Stomach (tissue), 4 donors: ENCODE measurements at regions not wholly inside any gene's neighbourhood (a gene's known extent, or its start where the extent isn't known, plus 50 kb on each side); places are given as distances from the start of the nearest gene placed in this dataset.

Experiments
- EP300 ChIP-seq: sonication (generic); formaldehyde crosslinking; IDR thresholded peaks from one replicate; pipeline ENCODE4 v1.6.1; 2017; ENCODE audit warnings: antibody characterized with exemption
- POLR2A ChIP-seq, 4 donors: fragments of 450-650 bp; IDR thresholded peaks; one replicate each; pipeline ENCODE4 v1.6.1; 2016; ENCODE audit warnings: antibody characterized with exemption in 4 of 4, control low read depth in 2 of 4, mild to moderate bottlenecking in 1 of 4, moderate library complexity in 1 of 4
- POLR2AphosphoS5 ChIP-seq, 3 donors: sonication (generic); formaldehyde crosslinking; IDR thresholded peaks; one replicate each; pipeline ENCODE4 v1.6.1; 2016; ENCODE audit warnings: antibody characterized with exemption in 3 of 3
- TF ChIP-seq, protein P1 (sequence below), 7 experiments: fragments of 450-650 bp in 4 of 7; fragments of 200-600 bp in 3 of 7; sonication (generic) in 3 of 7; IDR thresholded peaks; one replicate each; pipeline ENCODE4 v1.5.1; 2016 to 2019; ENCODE audit warnings: antibody characterized with exemption in 7 of 7, control low read depth in 2 of 7, mild to moderate bottlenecking in 1 of 7

DNA sequence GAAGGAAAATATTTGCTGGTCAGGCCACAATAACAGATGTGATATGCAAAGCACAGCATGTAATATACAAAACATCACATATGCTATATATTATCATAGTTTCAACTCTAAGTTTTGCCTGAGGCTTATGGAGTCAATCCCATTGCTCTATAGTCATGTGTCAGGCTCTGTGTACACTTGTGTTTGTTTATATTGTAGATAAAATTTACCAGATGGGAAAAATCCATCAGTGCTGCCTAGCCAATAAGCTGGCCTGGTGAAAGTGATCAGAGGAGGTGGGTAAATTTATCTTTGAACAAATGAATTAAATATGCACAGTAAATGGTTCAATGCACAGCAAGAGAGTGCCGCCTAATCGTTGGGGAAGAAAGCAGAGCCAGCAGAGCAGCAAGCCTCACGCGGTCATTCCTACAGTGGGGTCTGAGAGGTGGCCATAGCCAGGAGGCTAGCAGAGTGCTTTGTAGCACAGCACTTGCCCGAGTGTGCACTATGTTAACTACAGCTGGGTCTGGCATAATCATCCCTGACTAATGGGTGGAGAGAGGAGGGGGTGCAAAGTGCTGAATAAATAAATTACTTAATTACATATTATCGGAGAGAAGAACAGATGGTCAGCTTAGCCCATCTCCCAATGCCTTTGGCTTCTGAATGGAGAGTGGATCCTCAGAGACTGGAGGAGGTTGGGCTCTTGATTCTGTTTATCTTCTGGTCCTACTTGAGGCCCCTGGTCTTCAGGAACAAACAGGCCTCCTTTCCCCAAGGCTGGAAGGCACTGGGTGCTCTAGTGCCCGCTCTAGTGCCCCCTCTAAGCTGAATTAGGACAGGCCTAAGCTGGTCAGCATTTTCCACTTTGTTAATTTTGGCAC is 153.5 kb downstream of the MAT2B start:
- no peak for TF ChIP-seq POLR2AphosphoS5 (IDR thresholded peaks at IDR 0.05)
- TF ChIP-seq, protein P1, sequence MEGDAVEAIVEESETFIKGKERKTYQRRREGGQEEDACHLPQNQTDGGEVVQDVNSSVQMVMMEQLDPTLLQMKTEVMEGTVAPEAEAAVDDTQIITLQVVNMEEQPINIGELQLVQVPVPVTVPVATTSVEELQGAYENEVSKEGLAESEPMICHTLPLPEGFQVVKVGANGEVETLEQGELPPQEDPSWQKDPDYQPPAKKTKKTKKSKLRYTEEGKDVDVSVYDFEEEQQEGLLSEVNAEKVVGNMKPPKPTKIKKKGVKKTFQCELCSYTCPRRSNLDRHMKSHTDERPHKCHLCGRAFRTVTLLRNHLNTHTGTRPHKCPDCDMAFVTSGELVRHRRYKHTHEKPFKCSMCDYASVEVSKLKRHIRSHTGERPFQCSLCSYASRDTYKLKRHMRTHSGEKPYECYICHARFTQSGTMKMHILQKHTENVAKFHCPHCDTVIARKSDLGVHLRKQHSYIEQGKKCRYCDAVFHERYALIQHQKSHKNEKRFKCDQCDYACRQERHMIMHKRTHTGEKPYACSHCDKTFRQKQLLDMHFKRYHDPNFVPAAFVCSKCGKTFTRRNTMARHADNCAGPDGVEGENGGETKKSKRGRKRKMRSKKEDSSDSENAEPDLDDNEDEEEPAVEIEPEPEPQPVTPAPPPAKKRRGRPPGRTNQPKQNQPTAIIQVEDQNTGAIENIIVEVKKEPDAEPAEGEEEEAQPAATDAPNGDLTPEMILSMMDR (IDR thresholded peaks at IDR 0.05) = no peak
- TF ChIP-seq EP300 = no peak
- no peak for TF ChIP-seq POLR2A (IDR thresholded peaks at IDR 0.05)
